Cardiac septum (tissue), 1 donor: ENCODE measurements at regions not wholly inside any gene's neighbourhood (a gene's known extent, or its start where the extent isn't known, plus 50 kb on each side); places are given as distances from the start of the nearest gene placed in this dataset.

Source experiments
- DNase-seq: peaks from one replicate; pipeline ENCODE4 v3.0.0-alpha.2; 2020; ENCODE audit warnings: low spot score
- intact Hi-C: fragments of 100-400 bp; cut with DNase I; formaldehyde crosslinking; loops from one replicate; pipeline ENCODE4 v1.14.0; 2022
- donor health status: DM: no; HTN: no; CAD: no.

GRCh38 chr14:30209136-30209535 is 281.5 kb upstream of the PRKD1 start:
- intact Hi-C loops = no loop called here
- DNase-seq = no peak

GRCh38 chr14:30210630-30211029 is 283.0 kb upstream of the PRKD1 start:
- no peak for DNase-seq
- intact Hi-C loops = loop anchor here (5.0 to 10.0 kb wide), 3 partner anchors 196 to 1456 kb away; no protein-coding TSS in a partner anchor

GRCh38 chr14:30211326-30211725 is 283.7 kb upstream of the PRKD1 start:
- DNase-seq = no peak
- intact Hi-C loops = loop anchor here (5.0 to 10.0 kb wide), 3 partner anchors 197 to 1457 kb away; no protein-coding TSS in a partner anchor

- intact Hi-C loops = loop anchor here (5.0 to 10.0 kb wide), 3 partner anchors 199 to 1459 kb away; no protein-coding TSS in a partner anchor
- no peak for DNase-seq
These were observed 286.4 kb upstream of the PRKD1 start for GRCh38 chr14:30214014-30214413.

GRCh38 chr14:30214461-30215090 is 286.9 kb upstream of the PRKD1 start:
- intact Hi-C loops = loop anchor here (5.0 to 10.0 kb wide), 3 partner anchors 200 to 1460 kb away; no protein-coding TSS in a partner anchor
- no peak for DNase-seq

- DNase-seq = no peak
- intact Hi-C loops = loop anchor here (10.0 kb wide), 2 partner anchors 204 to 1464 kb away; no protein-coding TSS in a partner anchor
These were observed 291.3 kb upstream of the PRKD1 start for GRCh38 chr14:30218907-30219306.

- intact Hi-C loops = no loop called here
- DNase-seq = no peak
These were observed 293.9 kb upstream of the PRKD1 start for GRCh38 chr14:30221546-30221945.

- intact Hi-C loops = no loop called here
These were observed 295.7 kb upstream of the PRKD1 start for GRCh38 chr14:30223385-30223785.

GRCh38 chr14:30223966-30224365 is 296.3 kb upstream of the PRKD1 start:
- DNase-seq = no peak
- intact Hi-C loops = no loop called here

More at GRCh38 chr14:30223385-30223785, 295.7 kb upstream of the PRKD1 start:
- no peak for DNase-seq

- intact Hi-C loops = no loop called here
These were observed 297.5 kb upstream of the PRKD1 start for GRCh38 chr14:30225176-30225575.

GRCh38 chr14:30227436-30227835 is 299.8 kb upstream of the PRKD1 start:
- no peak for DNase-seq
- intact Hi-C loops = no loop called here

More at GRCh38 chr14:30225176-30225575, 297.5 kb upstream of the PRKD1 start:
- DNase-seq = no peak

- no peak for DNase-seq
- intact Hi-C loops = no loop called here
These were observed 300.2 kb upstream of the PRKD1 start for GRCh38 chr14:30227876-30228275.

GRCh38 chr14:30230719-30231118 is 303.1 kb upstream of the PRKD1 start:
- no peak for DNase-seq
- intact Hi-C loops = no loop called here

- DNase-seq = no peak
- intact Hi-C loops = no loop called here
These were observed 307.3 kb upstream of the PRKD1 start for GRCh38 chr14:30234966-30235365.

- no peak for DNase-seq
- intact Hi-C loops = no loop called here
These were observed 307.8 kb upstream of the PRKD1 start for GRCh38 chr14:30235485-30235884.

GRCh38 chr14:30238936-30239335 is 311.3 kb upstream of the PRKD1 start:
- intact Hi-C loops = no loop called here

GRCh38 chr14:30240018-30240417 is 312.4 kb upstream of the PRKD1 start:
- no peak for DNase-seq
- intact Hi-C loops = no loop called here

More at GRCh38 chr14:30238936-30239335, 311.3 kb upstream of the PRKD1 start:
- DNase-seq = no peak

- intact Hi-C loops = no loop called here
- DNase-seq = no peak
These were observed 313.0 kb upstream of the PRKD1 start for GRCh38 chr14:30240685-30241084.

- no peak for DNase-seq
- intact Hi-C loops = no loop called here
These were observed 315.1 kb upstream of the PRKD1 start for GRCh38 chr14:30242744-30243143.

GRCh38 chr14:30243207-30243606 is 315.6 kb upstream of the PRKD1 start:
- intact Hi-C loops = no loop called here
- DNase-seq = no peak

- no peak for DNase-seq
- intact Hi-C loops = no loop called here
These were observed 315.2 kb upstream of the G2E3 start for GRCh38 chr14:30243805-30244204.
